GM23338 (cell line): ENCODE measurements at regions not wholly inside any gene's neighbourhood (a gene's known extent, or its start where the extent isn't known, plus 50 kb on each side); places are given as distances from the start of the nearest gene placed in this dataset.
"Not testable (repeated sequence)": the region's sequence is repeated elsewhere in the genome, so short reads cannot be mapped to it uniquely, and the experiment has no call there.

Experiments
- CREB1 ChIP-seq: fragments of 250-450 bp; sonication (Bioruptor Pico); IDR thresholded peaks from 2 replicates; pipeline ENCODE4 v1.5.0; 2020; ENCODE audit warnings: low read depth, mild to moderate bottlenecking, moderate library complexity
- ETS1 ChIP-seq: IDR thresholded peaks from 2 replicates; pipeline ENCODE4 v1.6.1; 2016; ENCODE audit warnings: antibody characterized with exemption
- EZH2 ChIP-seq: fragments of 200-600 bp; sonication (generic); IDR thresholded peaks from one replicate; pipeline ENCODE4 v1.8.0; 2017; ENCODE audit warnings: antibody characterized with exemption, mild to moderate bottlenecking, low read depth; ENCODE audit not compliant: unreplicated experiment
- EZH2phosphoT487 ChIP-seq: fragments of 200-600 bp; sonication (generic); IDR thresholded peaks from one replicate; pipeline ENCODE4 v1.8.1; 2018; ENCODE audit warnings: antibody characterized with exemption; ENCODE audit not compliant: unreplicated experiment
- JUNB ChIP-seq: IDR thresholded peaks from one replicate; pipeline ENCODE4 v1.6.1; 2016; ENCODE audit warnings: antibody characterized with exemption; ENCODE audit not compliant: unreplicated experiment
- NANOG ChIP-seq: IDR thresholded peaks from 2 replicates; pipeline ENCODE4 v1.6.1; 2016; ENCODE audit warnings: antibody characterized with exemption, borderline replicate concordance
- POLR2AphosphoS5 ChIP-seq: IDR thresholded peaks from 2 replicates; pipeline ENCODE4 v1.6.1; 2016; ENCODE audit warnings: antibody characterized with exemption, low read depth
- STAT1 ChIP-seq: IDR thresholded peaks from one replicate; pipeline ENCODE4 v1.6.1; 2016; ENCODE audit warnings: antibody characterized with exemption; ENCODE audit not compliant: unreplicated experiment
- ZNF331 ChIP-seq: fragments of 250-450 bp; sonication (Bioruptor Pico); IDR thresholded peaks from 2 replicates; pipeline ENCODE4 v1.5.0; 2020; ENCODE audit warnings: low read depth, mild to moderate bottlenecking, moderate library complexity
- TF ChIP-seq, protein P1 (sequence below), 2 experiments: fragments of 200-600 bp in 1 of 2; sonication (generic) in 1 of 2; conservative IDR thresholded peaks; 2 replicates each; pipeline versions ENCODE4 v1.5.1 to v1.6.1; 2016 to 2017; ENCODE audit warnings: antibody characterized with exemption in 2 of 2, low read depth in 2 of 2, mild to moderate bottlenecking in 2 of 2, moderate library complexity in 1 of 2
- TF ChIP-seq, protein P2 (sequence below): IDR thresholded peaks from one replicate; pipeline ENCODE4 v1.6.1; 2018; ENCODE audit warnings: antibody characterized with exemption; ENCODE audit not compliant: unreplicated experiment
- TF ChIP-seq, protein P3 (sequence below): fragments of 250-450 bp; sonication (Bioruptor Pico); IDR thresholded peaks from 2 replicates; pipeline ENCODE4 v1.5.0; 2020; ENCODE audit warnings: mild to moderate bottlenecking, moderate library complexity

DNA sequence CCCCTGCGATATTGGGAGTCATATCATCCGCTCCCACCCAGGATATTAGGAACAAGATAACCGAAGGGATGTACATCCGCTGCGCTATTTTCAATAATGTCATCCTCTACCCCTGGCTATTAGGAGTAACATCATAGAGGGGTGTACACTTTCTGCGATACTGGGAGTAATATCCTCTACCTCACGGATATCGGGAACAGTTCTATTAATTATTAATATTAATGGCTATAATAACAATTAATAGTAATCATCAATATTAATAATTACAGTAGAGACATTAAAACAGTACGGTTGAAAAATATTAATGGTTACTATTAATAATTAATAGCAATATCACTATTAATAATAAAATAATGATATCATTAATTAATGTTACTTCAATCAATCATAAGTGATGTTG is 90.1 kb downstream of the OTOP1 start:
- TF ChIP-seq EZH2; POLR2AphosphoS5; JUNB; CREB1 (CRISPR knock-in tag); EZH2phosphoT487; ZNF331; ETS1; NANOG; STAT1: not testable (repeated sequence)
- TF ChIP-seq, protein P1, sequence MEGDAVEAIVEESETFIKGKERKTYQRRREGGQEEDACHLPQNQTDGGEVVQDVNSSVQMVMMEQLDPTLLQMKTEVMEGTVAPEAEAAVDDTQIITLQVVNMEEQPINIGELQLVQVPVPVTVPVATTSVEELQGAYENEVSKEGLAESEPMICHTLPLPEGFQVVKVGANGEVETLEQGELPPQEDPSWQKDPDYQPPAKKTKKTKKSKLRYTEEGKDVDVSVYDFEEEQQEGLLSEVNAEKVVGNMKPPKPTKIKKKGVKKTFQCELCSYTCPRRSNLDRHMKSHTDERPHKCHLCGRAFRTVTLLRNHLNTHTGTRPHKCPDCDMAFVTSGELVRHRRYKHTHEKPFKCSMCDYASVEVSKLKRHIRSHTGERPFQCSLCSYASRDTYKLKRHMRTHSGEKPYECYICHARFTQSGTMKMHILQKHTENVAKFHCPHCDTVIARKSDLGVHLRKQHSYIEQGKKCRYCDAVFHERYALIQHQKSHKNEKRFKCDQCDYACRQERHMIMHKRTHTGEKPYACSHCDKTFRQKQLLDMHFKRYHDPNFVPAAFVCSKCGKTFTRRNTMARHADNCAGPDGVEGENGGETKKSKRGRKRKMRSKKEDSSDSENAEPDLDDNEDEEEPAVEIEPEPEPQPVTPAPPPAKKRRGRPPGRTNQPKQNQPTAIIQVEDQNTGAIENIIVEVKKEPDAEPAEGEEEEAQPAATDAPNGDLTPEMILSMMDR (conservative IDR thresholded peaks at IDR 0.05; ENCODE audit: low read depth in 2 of 2), result not testable (repeated sequence)
- TF ChIP-seq, protein P2, sequence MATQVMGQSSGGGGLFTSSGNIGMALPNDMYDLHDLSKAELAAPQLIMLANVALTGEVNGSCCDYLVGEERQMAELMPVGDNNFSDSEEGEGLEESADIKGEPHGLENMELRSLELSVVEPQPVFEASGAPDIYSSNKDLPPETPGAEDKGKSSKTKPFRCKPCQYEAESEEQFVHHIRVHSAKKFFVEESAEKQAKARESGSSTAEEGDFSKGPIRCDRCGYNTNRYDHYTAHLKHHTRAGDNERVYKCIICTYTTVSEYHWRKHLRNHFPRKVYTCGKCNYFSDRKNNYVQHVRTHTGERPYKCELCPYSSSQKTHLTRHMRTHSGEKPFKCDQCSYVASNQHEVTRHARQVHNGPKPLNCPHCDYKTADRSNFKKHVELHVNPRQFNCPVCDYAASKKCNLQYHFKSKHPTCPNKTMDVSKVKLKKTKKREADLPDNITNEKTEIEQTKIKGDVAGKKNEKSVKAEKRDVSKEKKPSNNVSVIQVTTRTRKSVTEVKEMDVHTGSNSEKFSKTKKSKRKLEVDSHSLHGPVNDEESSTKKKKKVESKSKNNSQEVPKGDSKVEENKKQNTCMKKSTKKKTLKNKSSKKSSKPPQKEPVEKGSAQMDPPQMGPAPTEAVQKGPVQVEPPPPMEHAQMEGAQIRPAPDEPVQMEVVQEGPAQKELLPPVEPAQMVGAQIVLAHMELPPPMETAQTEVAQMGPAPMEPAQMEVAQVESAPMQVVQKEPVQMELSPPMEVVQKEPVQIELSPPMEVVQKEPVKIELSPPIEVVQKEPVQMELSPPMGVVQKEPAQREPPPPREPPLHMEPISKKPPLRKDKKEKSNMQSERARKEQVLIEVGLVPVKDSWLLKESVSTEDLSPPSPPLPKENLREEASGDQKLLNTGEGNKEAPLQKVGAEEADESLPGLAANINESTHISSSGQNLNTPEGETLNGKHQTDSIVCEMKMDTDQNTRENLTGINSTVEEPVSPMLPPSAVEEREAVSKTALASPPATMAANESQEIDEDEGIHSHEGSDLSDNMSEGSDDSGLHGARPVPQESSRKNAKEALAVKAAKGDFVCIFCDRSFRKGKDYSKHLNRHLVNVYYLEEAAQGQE, result not testable (repeated sequence)
- TF ChIP-seq, protein P3, sequence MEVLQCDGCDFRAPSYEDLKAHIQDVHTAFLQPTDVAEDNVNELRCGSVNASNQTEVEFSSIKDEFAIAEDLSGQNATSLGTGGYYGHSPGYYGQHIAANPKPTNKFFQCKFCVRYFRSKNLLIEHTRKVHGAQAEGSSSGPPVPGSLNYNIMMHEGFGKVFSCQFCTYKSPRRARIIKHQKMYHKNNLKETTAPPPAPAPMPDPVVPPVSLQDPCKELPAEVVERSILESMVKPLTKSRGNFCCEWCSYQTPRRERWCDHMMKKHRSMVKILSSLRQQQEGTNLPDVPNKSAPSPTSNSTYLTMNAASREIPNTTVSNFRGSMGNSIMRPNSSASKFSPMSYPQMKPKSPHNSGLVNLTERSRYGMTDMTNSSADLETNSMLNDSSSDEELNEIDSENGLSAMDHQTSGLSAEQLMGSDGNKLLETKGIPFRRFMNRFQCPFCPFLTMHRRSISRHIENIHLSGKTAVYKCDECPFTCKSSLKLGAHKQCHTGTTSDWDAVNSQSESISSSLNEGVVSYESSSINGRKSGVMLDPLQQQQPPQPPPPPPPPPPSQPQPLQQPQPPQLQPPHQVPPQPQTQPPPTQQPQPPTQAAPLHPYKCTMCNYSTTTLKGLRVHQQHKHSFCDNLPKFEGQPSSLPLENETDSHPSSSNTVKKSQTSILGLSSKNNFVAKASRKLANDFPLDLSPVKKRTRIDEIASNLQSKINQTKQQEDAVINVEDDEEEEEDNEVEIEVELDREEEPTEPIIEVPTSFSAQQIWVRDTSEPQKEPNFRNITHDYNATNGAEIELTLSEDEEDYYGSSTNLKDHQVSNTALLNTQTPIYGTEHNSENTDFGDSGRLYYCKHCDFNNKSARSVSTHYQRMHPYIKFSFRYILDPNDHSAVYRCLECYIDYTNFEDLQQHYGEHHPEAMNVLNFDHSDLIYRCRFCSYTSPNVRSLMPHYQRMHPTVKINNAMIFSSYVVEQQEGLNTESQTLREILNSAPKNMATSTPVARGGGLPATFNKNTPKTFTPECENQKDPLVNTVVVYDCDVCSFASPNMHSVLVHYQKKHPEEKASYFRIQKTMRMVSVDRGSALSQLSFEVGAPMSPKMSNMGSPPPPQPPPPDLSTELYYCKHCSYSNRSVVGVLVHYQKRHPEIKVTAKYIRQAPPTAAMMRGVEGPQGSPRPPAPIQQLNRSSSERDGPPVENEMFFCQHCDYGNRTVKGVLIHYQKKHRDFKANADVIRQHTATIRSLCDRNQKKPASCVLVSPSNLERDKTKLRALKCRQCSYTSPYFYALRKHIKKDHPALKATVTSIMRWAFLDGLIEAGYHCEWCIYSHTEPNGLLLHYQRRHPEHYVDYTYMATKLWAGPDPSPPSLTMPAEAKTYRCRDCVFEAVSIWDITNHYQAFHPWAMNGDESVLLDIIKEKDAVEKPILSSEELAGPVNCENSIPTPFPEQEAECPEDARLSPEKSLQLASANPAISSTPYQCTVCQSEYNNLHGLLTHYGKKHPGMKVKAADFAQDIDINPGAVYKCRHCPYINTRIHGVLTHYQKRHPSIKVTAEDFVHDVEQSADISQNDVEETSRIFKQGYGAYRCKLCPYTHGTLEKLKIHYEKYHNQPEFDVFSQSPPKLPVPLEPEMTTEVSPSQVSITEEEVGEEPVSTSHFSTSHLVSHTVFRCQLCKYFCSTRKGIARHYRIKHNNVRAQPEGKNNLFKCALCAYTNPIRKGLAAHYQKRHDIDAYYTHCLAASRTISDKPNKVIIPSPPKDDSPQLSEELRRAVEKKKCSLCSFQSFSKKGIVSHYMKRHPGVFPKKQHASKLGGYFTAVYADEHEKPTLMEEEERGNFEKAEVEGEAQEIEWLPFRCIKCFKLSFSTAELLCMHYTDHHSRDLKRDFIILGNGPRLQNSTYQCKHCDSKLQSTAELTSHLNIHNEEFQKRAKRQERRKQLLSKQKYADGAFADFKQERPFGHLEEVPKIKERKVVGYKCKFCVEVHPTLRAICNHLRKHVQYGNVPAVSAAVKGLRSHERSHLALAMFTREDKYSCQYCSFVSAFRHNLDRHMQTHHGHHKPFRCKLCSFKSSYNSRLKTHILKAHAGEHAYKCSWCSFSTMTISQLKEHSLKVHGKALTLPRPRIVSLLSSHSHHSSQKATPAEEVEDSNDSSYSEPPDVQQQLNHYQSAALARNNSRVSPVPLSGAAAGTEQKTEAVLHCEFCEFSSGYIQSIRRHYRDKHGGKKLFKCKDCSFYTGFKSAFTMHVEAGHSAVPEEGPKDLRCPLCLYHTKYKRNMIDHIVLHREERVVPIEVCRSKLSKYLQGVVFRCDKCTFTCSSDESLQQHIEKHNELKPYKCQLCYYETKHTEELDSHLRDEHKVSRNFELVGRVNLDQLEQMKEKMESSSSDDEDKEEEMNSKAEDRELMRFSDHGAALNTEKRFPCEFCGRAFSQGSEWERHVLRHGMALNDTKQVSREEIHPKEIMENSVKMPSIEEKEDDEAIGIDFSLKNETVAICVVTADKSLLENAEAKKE (CRISPR knock-in tag), result not testable (repeated sequence)
